ENCODE measurements at regions not wholly inside any gene's neighbourhood (a gene's known extent, or its start where the extent isn't known, plus 50 kb on each side); places are given as distances from the start of the nearest gene placed in this dataset.
"Not testable (repeated sequence)": the region's sequence is repeated elsewhere in the genome, so short reads cannot be mapped to it uniquely, and the experiment has no call there.

DNA sequence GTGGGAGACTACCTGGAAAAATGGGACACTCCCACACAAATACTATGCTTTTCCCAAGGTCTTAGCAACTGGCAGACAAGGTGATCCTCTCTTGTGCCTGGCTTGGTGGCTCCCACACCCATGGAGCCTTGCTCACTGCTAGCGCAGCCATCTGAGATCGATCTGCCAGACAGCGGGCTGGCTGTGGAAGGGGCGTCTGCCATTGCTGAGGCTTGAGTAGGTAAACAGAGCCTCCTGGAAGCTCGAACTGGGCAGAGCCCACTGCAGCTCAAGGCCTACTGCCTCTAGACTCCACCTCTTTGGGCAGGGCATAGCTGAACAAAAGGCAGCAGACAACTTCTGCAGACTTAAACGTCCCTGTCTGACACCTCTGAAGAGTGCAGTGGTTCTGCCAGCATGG, 360.3 kb upstream of the EPHA3 start:
- TF ChIP-seq, protein P1, sequence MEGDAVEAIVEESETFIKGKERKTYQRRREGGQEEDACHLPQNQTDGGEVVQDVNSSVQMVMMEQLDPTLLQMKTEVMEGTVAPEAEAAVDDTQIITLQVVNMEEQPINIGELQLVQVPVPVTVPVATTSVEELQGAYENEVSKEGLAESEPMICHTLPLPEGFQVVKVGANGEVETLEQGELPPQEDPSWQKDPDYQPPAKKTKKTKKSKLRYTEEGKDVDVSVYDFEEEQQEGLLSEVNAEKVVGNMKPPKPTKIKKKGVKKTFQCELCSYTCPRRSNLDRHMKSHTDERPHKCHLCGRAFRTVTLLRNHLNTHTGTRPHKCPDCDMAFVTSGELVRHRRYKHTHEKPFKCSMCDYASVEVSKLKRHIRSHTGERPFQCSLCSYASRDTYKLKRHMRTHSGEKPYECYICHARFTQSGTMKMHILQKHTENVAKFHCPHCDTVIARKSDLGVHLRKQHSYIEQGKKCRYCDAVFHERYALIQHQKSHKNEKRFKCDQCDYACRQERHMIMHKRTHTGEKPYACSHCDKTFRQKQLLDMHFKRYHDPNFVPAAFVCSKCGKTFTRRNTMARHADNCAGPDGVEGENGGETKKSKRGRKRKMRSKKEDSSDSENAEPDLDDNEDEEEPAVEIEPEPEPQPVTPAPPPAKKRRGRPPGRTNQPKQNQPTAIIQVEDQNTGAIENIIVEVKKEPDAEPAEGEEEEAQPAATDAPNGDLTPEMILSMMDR (IDR thresholded peaks at IDR 0.05): not testable (repeated sequence)
- not testable (repeated sequence) for TF ChIP-seq POLR2A (IDR thresholded peaks at IDR 0.05)

Data from uterus (tissue), 2 donors.